Loucy (cell line): ENCODE measurements at regions not wholly inside any gene's neighbourhood (a gene's known extent, or its start where the extent isn't known, plus 50 kb on each side); places are given as distances from the start of the nearest gene placed in this dataset.

Source experiments
- H2AFZ ChIP-seq: fragments of 200-600 bp; sonication (generic); 2 replicates; pipeline ENCODE4 v1.6.0; 2016; ENCODE audit warnings: antibody characterized with exemption, mild to moderate bottlenecking, low read length, moderate library complexity
- H3F3A ChIP-seq: fragments of 200-600 bp; 2 replicates; pipeline ENCODE4 v1.6.0; 2016; ENCODE audit warnings: antibody characterized with exemption, low read depth, mild to moderate bottlenecking
- H3K27me3 ChIP-seq: fragments of 200-600 bp; sonication (generic); 2 replicates; pipeline ENCODE4 v1.6.1; 2014; ENCODE audit warnings: low read length, mild to moderate bottlenecking; ENCODE audit not compliant: insufficient read depth, poor library complexity, severe bottlenecking
- H3K36me3 ChIP-seq: fragments of 200-600 bp; sonication (generic); 2 replicates; pipeline ENCODE4 v1.6.1; 2016; ENCODE audit warnings: low read length; ENCODE audit not compliant: insufficient read depth
- H3K4me1 ChIP-seq: fragments of 200-600 bp; sonication (generic); 2 replicates; pipeline ENCODE4 v1.5.1; 2014; ENCODE audit warnings: low read length, mild to moderate bottlenecking; ENCODE audit not compliant: insufficient read depth, poor library complexity, severe bottlenecking
- H3K4me2 ChIP-seq: fragments of 200-600 bp; sonication (generic); 2 replicates; pipeline ENCODE4 v1.6.0; 2014; ENCODE audit warnings: antibody characterized with exemption, low read length, low read depth, mild to moderate bottlenecking; ENCODE audit not compliant: poor library complexity, severe bottlenecking
- H3K4me3 ChIP-seq: fragments of 200-600 bp; sonication (generic); 2 replicates; pipeline ENCODE4 v1.5.1; 2014; ENCODE audit warnings: low read length, mild to moderate bottlenecking, mixed read lengths; ENCODE audit not compliant: poor library complexity, severe bottlenecking
- H3K79me2 ChIP-seq: fragments of 200-600 bp; sonication (generic); 2 replicates; pipeline ENCODE4 v1.6.1; 2014; ENCODE audit warnings: low read length; ENCODE audit not compliant: insufficient read depth
- H3K9ac ChIP-seq: fragments of 200-600 bp; sonication (generic); 2 replicates; pipeline ENCODE4 v1.6.0; 2014; ENCODE audit warnings: mild to moderate bottlenecking, low read depth, low read length, moderate library complexity; ENCODE audit not compliant: poor library complexity, severe bottlenecking
- H3K9me2 ChIP-seq: fragments of 200-600 bp; sonication (generic); replicated peaks from 2 replicates; pipeline ENCODE4 v1.6.1; 2016; ENCODE audit warnings: low read depth, low read length, mixed read lengths
- H3K9me3 ChIP-seq: fragments of 200-600 bp; sonication (generic); 2 replicates; pipeline ENCODE4 v1.6.1; 2014; ENCODE audit warnings: mild to moderate bottlenecking, antibody characterized with exemption, low read length, low read depth; ENCODE audit not compliant: insufficient read depth
- H4K20me1 ChIP-seq: fragments of 200-600 bp; sonication (generic); 2 replicates; pipeline ENCODE4 v1.6.0; 2014; ENCODE audit warnings: antibody characterized with exemption, low read length, mild to moderate bottlenecking; ENCODE audit not compliant: insufficient read depth, poor library complexity, severe bottlenecking
- CTCF ChIP-seq: fragments of 200-600 bp; sonication (generic); conservative IDR thresholded peaks from 2 replicates; pipeline ENCODE4 v1.5.1; 2014; ENCODE audit warnings: mild to moderate bottlenecking, antibody characterized with exemption, low read length
- EZH2phosphoT487 ChIP-seq: fragments of 200-600 bp; IDR thresholded peaks from 2 replicates; pipeline ENCODE4 v1.6.1; 2018; ENCODE audit warnings: antibody characterized with exemption, mild to moderate bottlenecking, moderate library complexity, borderline replicate concordance

GRCh38 chr14:87205811-87206210, 787.2 kb downstream of the GALC start:
- Histone ChIP-seq H2AFZ (no peak overlapping the region), H3K36me3 (no peaks in the 10 kb centered on the region), H3K4me1 (no peaks in the 10 kb centered on the region), H3K79me2 (no peaks in the 10 kb centered on the region), H3K9ac (no peak overlapping the region), H3K4me2 (no peak overlapping the region), H3F3A (no peaks in the 10 kb centered on the region), H4K20me1 (no peaks in the 10 kb centered on the region), H3K4me3 (no peak overlapping the region), H3K9me2 (no peaks in the 10 kb centered on the region), H3K9me3 (no peaks in the 10 kb centered on the region), H3K27me3 (no peaks in the 10 kb centered on the region)
- no peak for TF ChIP-seq CTCF
- TF ChIP-seq EZH2phosphoT487 = no peak

GRCh38 chr14:87203346-87203745, 789.6 kb downstream of the GALC start:
- H3K4me2 ChIP-seq = no peak overlapping the region
- no peaks in the 10 kb centered on the region for H3F3A ChIP-seq
- TF ChIP-seq EZH2phosphoT487 = no peak
- TF ChIP-seq CTCF = no peak
- no peak overlapping the region for H3K4me3 ChIP-seq
- H3K36me3 ChIP-seq = no peaks in the 10 kb centered on the region
- H3K9me2 ChIP-seq = no peaks in the 10 kb centered on the region
- no peaks in the 10 kb centered on the region for H3K4me1 ChIP-seq
- no peak overlapping the region for H2AFZ ChIP-seq
- no peaks in the 10 kb centered on the region for H4K20me1 ChIP-seq
- H3K9ac ChIP-seq = no peak overlapping the region
- no peaks in the 10 kb centered on the region for H3K9me3 ChIP-seq
- H3K79me2 ChIP-seq = no peaks in the 10 kb centered on the region
- no peaks in the 10 kb centered on the region for H3K27me3 ChIP-seq

- Histone ChIP-seq H3K4me2 (no peak overlapping the region), H3K79me2 (no peaks in the 10 kb centered on the region), H3K4me3 (no peak overlapping the region), H3K36me3 (no peaks in the 10 kb centered on the region), H3K9me3 (no peaks in the 10 kb centered on the region), H3K27me3 (no peaks in the 10 kb centered on the region), H3K9ac (no peak overlapping the region), H3F3A (no peaks in the 10 kb centered on the region), H2AFZ (no peak overlapping the region), H4K20me1 (no peaks in the 10 kb centered on the region), H3K9me2 (no peaks in the 10 kb centered on the region), H3K4me1 (no peaks in the 10 kb centered on the region)
- TF ChIP-seq CTCF (no peak), EZH2phosphoT487 (no peak)
Measured at GRCh38 chr14:87199381-87199780, 793.6 kb downstream of the GALC start.
